Transverse colon (tissue), 4 donors: ENCODE measurements at regions not wholly inside any gene's neighbourhood (a gene's known extent, or its start where the extent isn't known, plus 50 kb on each side); places are given as distances from the start of the nearest gene placed in this dataset.
"Not testable (repeated sequence)": the region's sequence is repeated elsewhere in the genome, so short reads cannot be mapped to it uniquely, and the experiment has no call there.

Source experiments
- DNase-seq: peaks from one replicate; pipeline ENCODE4 v3.0.0-alpha.2; 2019
- H3K27ac ChIP-seq, 4 donors: fragments of 200-600 bp; sonication (generic); 2 replicates each; pipeline ENCODE4 v1.5.1; 2016 to 2018; ENCODE audit warnings: inconsistent platforms in 4 of 4
- H3K27me3 ChIP-seq: fragments of 200-600 bp; sonication (generic); 2 replicates; pipeline ENCODE4 v1.5.1; 2017; ENCODE audit warnings: inconsistent platforms
- H3K36me3 ChIP-seq, 4 donors: fragments of 200-600 bp; sonication (generic); 2 replicates each; pipeline ENCODE4 v1.5.1; 2017 to 2019; ENCODE audit warnings: inconsistent platforms in 4 of 4
- H3K4me1 ChIP-seq, 4 donors: fragments of 200-600 bp; sonication (generic); 2 replicates each; pipeline ENCODE4 v1.5.1; 2017 to 2020; ENCODE audit warnings: inconsistent platforms in 4 of 4
- H3K4me3 ChIP-seq, 4 donors: fragments of 200-600 bp; sonication (generic); 1 replicate in 1 of 4; 2 replicates in 3 of 4; pipeline versions ENCODE4 v1.5.1 to v1.6.1; 2017 to 2019; ENCODE audit warnings: inconsistent platforms in 4 of 4
- H3K9me3 ChIP-seq, 2 donors: fragments of 200-600 bp; sonication (generic); 2 replicates each; pipeline ENCODE4 v1.5.1; 2017 to 2019; ENCODE audit warnings: inconsistent platforms in 2 of 2
- CTCF ChIP-seq, 5 experiments: fragments of 200-600 bp in 3 of 5; fragments of 450-650 bp in 2 of 5; sonication (generic) in 3 of 5; IDR thresholded peaks; 1 replicate in 2 of 5; 2 replicates in 3 of 5; pipeline ENCODE4 v1.5.1; 2016 to 2017; ENCODE audit warnings: antibody characterized with exemption in 5 of 5, inconsistent platforms in 3 of 5, mild to moderate bottlenecking in 2 of 5, moderate library complexity in 1 of 5
- EP300 ChIP-seq: sonication (generic); formaldehyde crosslinking; IDR thresholded peaks from one replicate; pipeline ENCODE4 v1.6.1; 2017; ENCODE audit warnings: antibody characterized with exemption, low read depth
- POLR2A ChIP-seq: fragments of 450-650 bp; IDR thresholded peaks from one replicate; pipeline ENCODE4 v1.6.1; 2016; ENCODE audit warnings: antibody characterized with exemption, mild to moderate bottlenecking, moderate library complexity
- POLR2AphosphoS5 ChIP-seq, 3 donors: sonication (generic); formaldehyde crosslinking; IDR thresholded peaks; one replicate each; pipeline ENCODE4 v1.6.1; 2016; ENCODE audit warnings: antibody characterized with exemption in 3 of 3
- WGBS, 2 donors: methylation state at CpG; one replicate each; pipeline ENCODE4 v1.1.5; 2018; ENCODE audit warnings: low coverage in 1 of 2; 5-methylcytosine and 5-hydroxymethylcytosine counted together
- in situ Hi-C, 4 donors: fragments of 200-750 bp; cut with MboI; loops; one replicate each; pipeline versions ENCODE4 v1.15.0 to v1.15.1; 2017; ENCODE audit warnings: low sequenced_read_pairs in 3 of 4, low pct_ligation_motif_present in 1 of 4, low pct_unique_long_range_greater_than_20kb in 1 of 4
- intact Hi-C: fragments of 100-400 bp; cut with DNase I; formaldehyde crosslinking; loops from one replicate; pipeline ENCODE4 v1.15.1; 2023; ENCODE audit warnings: low total_unique reads

GRCh38 chr13:83780227-83780626 lies 102.0 kb downstream of the SLITRK1 start:
- Histone ChIP-seq H3K36me3 (no peaks in the 10 kb centered on the region), H3K9me3 (peaks cover 0 to 5% of the 10 kb centered on the region in 2 donors), H3K4me1 (no peaks in the 10 kb centered on the region), H3K27me3 (no peaks in the 10 kb centered on the region), H3K4me3 (no peak overlapping the region), H3K27ac (no peak overlapping the region)
- WGBS, 2 donors: 71 to 84% methylated on average over 2 to 6 of the region's 6 CpGs
- no peak for TF ChIP-seq POLR2AphosphoS5 (IDR thresholded peaks at IDR 0.05)
- no peak for TF ChIP-seq CTCF (IDR thresholded peaks at IDR 0.05)
- no peak for TF ChIP-seq POLR2A
- TF ChIP-seq EP300: no peak
- DNase-seq: no peak
- in situ Hi-C loops (no loop called here), intact Hi-C loops (no loop called here)

DNA sequence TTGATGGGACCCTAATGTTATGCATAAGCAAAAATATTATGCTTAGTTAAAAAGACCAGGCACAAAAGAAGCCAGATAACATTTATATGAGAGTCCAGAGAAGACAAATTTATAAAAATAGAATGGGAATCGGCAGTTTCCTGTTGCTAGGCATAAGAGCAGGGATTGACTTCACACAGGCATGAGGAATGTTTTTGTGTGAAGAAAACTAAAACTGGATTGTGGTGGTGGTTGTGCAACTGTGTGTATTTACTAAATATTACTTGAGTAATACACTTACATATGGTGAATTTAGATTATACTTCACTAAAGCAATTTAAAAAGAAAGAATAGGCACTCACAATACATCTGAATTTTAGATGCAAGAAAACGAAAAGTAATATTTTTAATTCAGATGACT lies 108.3 kb downstream of the SLITRK1 start:
- no peaks in the 10 kb centered on the region for H3K27me3 ChIP-seq
- H3K9me3 ChIP-seq: peaks cover 0 to 5% of the 10 kb centered on the region in 2 donors
- 61 to 62% methylated on average over 2 of the region's 2 CpGs for WGBS, 2 donors
- H3K4me3 ChIP-seq: no peak overlapping the region
- intact Hi-C loops: no loop called here
- H3K4me1 ChIP-seq: no peaks in the 10 kb centered on the region
- TF ChIP-seq CTCF (IDR thresholded peaks at IDR 0.05) (no peak), POLR2A (no peak), POLR2AphosphoS5 (IDR thresholded peaks at IDR 0.05) (no peak), EP300 (no peak)
- no peaks in the 10 kb centered on the region for H3K36me3 ChIP-seq
- in situ Hi-C loops: no loop called here
- no peak for DNase-seq
- no peak overlapping the region for H3K27ac ChIP-seq

GRCh38 chr13:83765796-83766195 lies 116.5 kb downstream of the SLITRK1 start:
- Histone ChIP-seq H3K9me3 (peaks cover 0 to 3% of the 10 kb centered on the region in 2 donors), H3K36me3 (no peaks in the 10 kb centered on the region), H3K27ac (no peak overlapping the region), H3K4me1 (no peaks in the 10 kb centered on the region), H3K27me3 (no peaks in the 10 kb centered on the region), H3K4me3 (no peak overlapping the region)
- TF ChIP-seq CTCF (IDR thresholded peaks at IDR 0.05): no peak
- TF ChIP-seq POLR2A: no peak
- TF ChIP-seq EP300: no peak
- TF ChIP-seq POLR2AphosphoS5 (IDR thresholded peaks at IDR 0.05): no peak
- no peak for DNase-seq
- WGBS, 2 donors: 76 to 82% methylated on average over 1 of the region's 1 CpG
- intact Hi-C loops (no loop called here), in situ Hi-C loops (no loop called here)

- Histone ChIP-seq H3K27ac (no peak overlapping the region), H3K4me3 (no peak overlapping the region)
These were observed 120.6 kb downstream of the SLITRK1 start for GRCh38 chr13:83761631-83762030.

DNA sequence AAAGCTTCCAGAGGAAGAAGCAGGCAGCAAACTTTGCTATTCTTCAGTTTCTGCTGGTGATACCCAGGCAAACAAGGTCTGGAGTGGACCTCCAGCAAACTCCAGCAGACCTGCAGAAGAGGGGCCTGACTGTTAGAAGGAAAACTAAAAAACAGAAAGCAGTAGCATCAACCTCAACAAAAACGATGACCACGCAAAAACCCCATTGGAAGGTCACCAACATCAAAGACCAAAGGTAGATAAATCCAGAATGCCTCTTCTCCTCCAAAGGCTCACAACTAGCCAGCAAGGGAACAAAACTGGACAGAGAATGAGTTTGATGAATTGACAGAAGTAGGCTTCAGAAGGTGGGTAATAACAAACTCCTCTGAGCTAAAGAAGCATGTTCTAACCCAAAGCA lies 127.1 kb downstream of the SLITRK1 start:
- DNase-seq, H3K4me1 ChIP-seq, H3K36me3 ChIP-seq, H3K27ac ChIP-seq, H3K27me3 ChIP-seq, in situ Hi-C loops, H3K4me3 ChIP-seq, intact Hi-C loops, H3K9me3 ChIP-seq: not testable (repeated sequence)
- 98% methylated on average over 2 of the region's 2 CpGs; no CpG with 5 or more reads in 1 of the 2 donors for WGBS, 2 donors

More at GRCh38 chr13:83761631-83762030, 120.6 kb downstream of the SLITRK1 start:
- intact Hi-C loops: no loop called here
- no peaks in the 10 kb centered on the region for H3K4me1 ChIP-seq
- no peak for DNase-seq
- no peaks in the 10 kb centered on the region for H3K27me3 ChIP-seq
- peaks cover 0 to 3% of the 10 kb centered on the region in 2 donors for H3K9me3 ChIP-seq
- 30 to 33% methylated on average over 2 of the region's 2 CpGs for WGBS, 2 donors
- no peaks in the 10 kb centered on the region for H3K36me3 ChIP-seq
- in situ Hi-C loops: no loop called here
- TF ChIP-seq POLR2A (no peak), CTCF (IDR thresholded peaks at IDR 0.05) (no peak), POLR2AphosphoS5 (IDR thresholded peaks at IDR 0.05) (no peak), EP300 (no peak)
